Activated CD4-positive, alpha-beta T cell treated with anti-CD3 and anti-CD28 coated beads, Interleukin-2, amount 50 U/mL, for 48 hours (primary cell): ENCODE measurements at regions not wholly inside any gene's neighbourhood (a gene's known extent, or its start where the extent isn't known, plus 50 kb on each side); places are given as distances from the start of the nearest gene placed in this dataset.

Experiments
- DNase-seq, 2 experiments: peaks; one replicate each; pipeline ENCODE4 v3.0.0-alpha.2; 2020

DNA sequence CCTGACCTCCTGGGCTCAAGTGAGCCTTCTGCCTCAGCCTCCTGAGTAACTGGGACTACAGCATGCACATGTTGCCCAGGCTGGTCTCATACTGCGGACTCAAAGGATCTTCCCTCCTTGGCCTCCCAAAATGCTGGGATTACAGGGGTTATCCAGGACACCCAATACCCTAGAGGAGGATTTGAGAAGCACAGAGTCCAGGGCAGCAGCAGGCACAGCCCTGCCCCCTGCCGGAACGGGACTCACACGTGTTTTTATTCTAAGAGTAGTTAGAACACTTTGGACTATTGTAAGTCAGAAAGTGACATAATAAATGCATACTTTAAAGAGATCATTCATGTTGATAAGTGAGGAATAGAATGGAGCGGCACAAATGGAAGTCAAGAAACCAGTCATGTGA lies 80.2 kb downstream of the C6orf118 start:
- DNase-seq: no peak

GRCh38 chr6:165227644-165228329 lies 81.6 kb downstream of the C6orf118 start:
- no peak for DNase-seq

DNA sequence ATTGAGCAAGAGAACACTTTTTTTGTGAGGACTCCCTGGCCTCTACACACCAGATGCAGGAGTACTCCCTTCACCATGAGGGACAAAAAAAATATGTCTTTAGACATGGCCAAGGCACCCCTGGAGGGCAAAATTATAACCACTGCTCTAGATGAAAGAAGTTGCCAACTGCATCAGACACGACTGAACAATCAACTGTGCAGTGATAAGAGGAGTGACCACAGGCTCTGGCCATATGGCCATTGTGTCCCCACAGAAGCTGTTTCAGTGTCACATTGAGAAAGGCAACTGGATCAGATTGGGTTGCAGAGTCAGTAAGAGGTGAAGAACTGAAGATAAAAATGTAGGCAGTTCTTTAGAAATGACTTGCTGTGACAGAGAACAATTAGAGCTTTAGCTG lies 85.7 kb downstream of the C6orf118 start:
- DNase-seq: no peak

GRCh38 chr6:165223101-165223500 lies 86.3 kb downstream of the C6orf118 start:
- DNase-seq: no peak

GRCh38 chr6:165222315-165223025 lies 86.9 kb downstream of the C6orf118 start:
- no peak for DNase-seq

- DNase-seq: no peak
These were observed 89.4 kb downstream of the C6orf118 start for GRCh38 chr6:165220045-165220444.

- no peak for DNase-seq
These were observed 89.8 kb downstream of the C6orf118 start for GRCh38 chr6:165219629-165220028.

DNA sequence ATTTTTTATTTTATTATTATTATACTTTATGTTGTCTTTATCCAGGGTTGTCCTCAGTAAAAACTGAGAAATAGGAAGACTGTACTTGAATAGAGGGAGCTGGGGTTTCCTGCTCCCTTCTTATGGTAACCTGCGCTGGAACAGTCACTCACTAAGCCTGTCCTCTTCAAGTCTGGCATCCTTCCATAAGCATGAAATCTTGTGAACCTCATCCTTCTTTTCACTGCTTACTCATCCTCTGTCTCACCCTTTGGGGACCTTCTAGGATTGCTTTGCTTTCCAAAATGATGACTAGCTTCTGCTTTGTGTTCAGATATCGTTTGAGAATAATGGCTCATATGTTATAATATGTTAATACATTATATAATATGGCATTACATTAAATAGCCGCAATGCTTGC lies 90.6 kb downstream of the C6orf118 start:
- DNase-seq: no peak

DNA sequence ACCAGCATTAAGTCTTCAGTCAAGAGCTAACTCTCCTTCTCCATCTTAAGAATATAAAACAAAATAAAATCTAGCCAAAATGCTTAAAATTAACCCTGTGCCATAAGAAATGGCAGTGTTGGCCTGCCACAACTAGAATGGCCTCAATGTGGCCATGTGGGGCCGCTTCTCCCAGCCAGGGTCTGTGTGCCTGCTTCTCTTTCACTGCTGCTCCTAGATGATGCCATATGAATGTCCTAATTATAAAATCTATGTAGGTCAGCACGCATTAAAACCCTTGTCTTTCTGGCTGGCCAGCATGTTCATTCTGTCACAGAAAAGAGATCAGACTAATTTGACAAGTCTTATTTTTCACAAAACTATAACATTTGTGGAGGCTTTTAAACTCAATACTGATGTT lies 102.6 kb downstream of the C6orf118 start:
- DNase-seq: no peak

DNA sequence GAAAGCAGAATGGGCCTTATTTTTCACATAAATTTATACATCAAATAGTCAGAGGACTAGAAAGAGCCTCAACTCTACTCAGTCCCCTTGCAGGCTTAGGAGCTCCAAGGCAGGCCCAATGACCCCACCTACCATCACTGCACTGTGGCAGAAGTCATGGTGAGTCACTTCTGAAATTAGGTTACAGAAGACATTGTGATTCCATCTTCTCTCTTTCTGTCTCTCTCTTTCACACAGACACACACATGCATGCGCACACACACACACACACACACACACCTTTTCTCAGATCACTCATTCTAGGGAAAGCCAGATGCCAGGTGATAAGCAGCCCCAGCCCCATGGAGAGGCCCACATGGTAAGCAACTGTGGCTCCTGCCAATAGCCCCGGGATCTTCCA lies 103.8 kb downstream of the C6orf118 start:
- no peak for DNase-seq

DNA sequence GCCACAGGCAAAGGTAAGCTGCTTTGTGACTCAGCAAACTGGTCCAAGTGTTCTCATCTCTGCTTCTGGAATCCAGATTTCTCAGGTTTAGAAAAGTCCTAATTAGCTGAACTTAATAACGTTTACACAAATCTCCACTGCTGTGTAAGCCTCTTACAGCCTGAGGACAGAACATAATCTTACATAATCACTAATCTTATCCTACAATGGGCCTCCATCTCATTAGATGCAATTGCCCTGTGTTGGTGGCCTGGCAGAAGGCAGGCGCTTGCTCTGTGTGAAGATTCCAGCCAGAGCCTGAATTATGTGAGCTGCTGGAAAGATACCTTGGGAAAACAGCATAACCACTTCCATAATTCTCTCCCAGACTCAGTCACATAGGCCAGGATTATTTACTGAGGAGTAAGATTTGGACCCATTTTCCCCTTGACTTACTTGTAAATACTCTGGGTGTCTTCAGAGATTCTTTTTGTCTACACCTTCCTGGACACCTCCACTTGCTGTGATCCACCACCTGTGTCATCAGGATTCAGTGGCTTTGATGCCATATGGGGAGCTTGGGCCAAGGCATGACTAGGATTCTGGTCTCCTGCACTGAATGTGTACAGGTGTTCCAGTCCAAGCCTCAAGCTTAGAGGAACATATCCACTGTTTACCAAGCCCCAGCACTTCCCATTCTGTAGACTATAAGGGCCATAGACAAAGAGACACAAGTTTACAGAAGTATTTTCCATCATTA lies 104.4 kb downstream of the C6orf118 start:
- no peak for DNase-seq

DNA sequence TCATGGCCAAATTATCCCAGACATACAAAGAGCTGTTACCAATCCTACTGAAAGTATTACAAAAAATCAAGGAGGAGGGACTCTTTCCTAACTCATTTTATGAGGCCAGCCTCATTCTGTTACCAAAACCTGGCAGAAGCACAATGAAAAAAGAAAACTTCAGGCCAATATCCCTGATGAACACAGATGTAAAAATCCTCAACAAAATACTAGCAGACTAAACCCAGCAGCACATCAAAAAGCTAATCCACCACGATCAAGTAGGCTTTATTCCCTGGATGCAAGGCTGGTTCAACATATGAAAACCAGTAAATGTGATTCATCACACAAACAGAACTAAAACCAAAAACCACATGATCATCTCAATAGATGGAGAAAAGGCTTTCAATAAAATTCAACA lies 109.2 kb downstream of the C6orf118 start:
- no peak for DNase-seq

GRCh38 chr6:165191461-165191860 lies 117.9 kb downstream of the C6orf118 start:
- DNase-seq: no peak

GRCh38 chr6:165186441-165187205 lies 122.8 kb downstream of the C6orf118 start:
- DNase-seq: no peak

GRCh38 chr6:165186041-165186440 lies 123.4 kb downstream of the C6orf118 start:
- DNase-seq: no peak

DNA sequence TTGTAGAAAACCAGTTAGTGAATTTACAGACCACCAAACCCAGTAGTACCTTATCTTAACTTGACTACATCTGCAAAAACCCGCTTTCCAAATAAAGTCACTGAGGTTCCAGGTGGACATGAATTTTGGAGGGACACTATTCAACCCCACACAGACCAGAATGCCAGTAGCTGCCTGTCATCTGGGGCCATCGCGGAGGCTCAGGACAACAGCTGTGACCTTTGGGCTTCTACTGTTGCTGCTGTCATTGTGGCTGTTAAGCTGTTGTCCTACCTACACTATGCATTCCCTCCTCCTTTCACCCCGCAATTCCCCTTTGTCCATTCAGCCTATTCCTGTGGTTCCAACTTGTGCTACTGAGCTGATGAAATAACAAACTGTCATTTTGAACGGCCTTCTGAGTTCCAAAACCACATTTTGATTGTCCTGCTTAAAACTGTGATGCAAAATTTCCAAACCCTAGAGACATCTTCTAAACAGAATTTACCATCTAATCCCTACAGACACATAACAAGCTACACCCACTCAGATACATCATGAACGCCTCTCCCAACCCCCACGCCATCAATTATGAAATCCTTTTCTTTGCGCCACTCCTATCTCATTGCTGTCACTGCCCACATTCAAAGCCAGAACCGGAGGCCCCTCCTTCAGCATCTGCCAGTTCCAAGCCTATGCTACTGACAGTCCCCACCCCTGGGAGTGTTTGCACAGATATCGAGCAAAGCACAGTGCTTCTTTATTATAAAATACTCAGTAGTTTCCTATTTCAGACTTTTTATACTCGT lies 125.0 kb downstream of the C6orf118 start:
- no peak for DNase-seq

- DNase-seq: no peak
These were observed 125.8 kb downstream of the C6orf118 start for GRCh38 chr6:165183496-165184140.

- DNase-seq: no peak
These were observed 126.3 kb downstream of the C6orf118 start for GRCh38 chr6:165183071-165183470.

DNA sequence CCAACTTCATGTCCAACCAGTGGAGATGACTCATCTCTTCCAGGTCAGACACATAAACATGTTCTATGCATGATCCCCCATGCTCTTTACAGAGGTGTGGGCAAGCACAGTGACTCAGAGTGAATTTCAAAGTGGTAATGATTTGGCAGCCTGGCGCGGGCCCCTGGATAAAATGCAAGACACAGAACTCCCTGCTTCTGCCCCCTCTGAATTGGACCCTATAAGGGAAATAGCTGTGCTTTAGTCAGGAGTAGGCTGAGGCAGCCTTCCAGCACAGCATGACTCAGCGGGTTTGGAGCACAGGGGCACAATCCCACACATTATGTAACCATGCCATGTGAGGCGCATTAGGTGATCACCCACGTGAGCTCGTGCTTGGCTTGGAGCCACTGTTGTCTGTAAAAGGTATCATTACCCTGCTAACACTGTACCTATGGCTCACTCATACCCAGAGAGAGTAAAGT lies 127.4 kb downstream of the C6orf118 start:
- DNase-seq: no peak

DNA sequence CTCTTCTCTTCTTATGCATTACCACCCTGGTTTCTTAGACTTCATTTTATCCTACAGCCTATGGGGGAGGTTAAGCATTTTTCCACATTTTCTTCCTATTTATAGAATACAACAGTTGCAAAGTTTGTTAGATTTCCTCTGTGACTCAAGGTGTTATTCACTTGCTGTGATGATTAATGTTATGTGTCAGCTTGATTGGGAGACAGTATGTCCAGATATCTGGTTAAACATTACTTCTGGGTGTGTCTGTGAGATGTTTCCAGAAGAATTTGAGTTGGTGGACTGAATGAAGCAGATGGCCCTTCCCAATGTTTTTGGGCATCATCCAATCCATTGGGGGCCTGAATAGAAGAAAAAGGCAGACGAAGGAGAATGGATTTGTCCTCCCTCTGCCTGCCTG lies 131.3 kb downstream of the C6orf118 start:
- DNase-seq: no peak

- no peak for DNase-seq
These were observed 135.9 kb downstream of the C6orf118 start for GRCh38 chr6:165173484-165173883.

DNA sequence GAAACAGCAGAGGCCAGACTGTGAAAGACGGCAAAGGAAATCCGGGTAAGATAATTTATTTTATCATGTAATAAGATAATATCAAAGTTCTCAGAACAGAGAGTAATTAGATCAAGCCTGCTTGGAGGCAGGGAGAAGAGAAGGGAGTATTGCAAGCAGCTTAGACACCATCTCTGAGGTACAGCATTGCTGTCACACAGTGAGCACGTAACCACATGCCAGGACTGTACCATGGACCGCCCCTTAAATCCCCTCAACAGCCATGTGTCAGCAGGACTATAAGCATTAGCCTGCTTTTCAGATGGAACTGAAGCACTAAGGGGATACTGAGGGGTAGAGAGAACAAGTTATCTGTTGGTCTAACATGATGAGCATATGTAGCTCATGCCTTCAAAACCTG lies 141.5 kb downstream of the C6orf118 start:
- no peak for DNase-seq
